ENCODE measurements at regions not wholly inside any gene's neighbourhood (a gene's known extent, or its start where the extent isn't known, plus 50 kb on each side); places are given as distances from the start of the nearest gene placed in this dataset.

DNA sequence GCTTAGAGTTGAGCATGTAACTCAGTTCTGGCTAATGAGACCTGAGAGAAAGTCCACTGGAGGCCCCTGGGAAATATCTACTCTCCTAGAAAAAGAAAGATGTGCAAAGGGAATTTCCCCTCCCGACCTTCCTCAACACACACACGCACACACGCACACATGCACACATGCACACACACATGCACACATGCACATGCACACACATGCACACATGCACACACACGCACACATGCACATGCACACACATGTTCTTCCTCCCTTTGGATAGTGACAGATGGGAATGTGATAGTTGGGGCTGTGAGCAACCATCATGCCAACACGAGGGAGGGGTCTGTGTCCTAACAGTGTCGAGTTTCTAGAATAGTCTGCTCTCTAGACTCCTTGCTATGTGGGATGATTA lies 148.2 kb upstream of the EGFLAM start:
- TF ChIP-seq, protein P1, sequence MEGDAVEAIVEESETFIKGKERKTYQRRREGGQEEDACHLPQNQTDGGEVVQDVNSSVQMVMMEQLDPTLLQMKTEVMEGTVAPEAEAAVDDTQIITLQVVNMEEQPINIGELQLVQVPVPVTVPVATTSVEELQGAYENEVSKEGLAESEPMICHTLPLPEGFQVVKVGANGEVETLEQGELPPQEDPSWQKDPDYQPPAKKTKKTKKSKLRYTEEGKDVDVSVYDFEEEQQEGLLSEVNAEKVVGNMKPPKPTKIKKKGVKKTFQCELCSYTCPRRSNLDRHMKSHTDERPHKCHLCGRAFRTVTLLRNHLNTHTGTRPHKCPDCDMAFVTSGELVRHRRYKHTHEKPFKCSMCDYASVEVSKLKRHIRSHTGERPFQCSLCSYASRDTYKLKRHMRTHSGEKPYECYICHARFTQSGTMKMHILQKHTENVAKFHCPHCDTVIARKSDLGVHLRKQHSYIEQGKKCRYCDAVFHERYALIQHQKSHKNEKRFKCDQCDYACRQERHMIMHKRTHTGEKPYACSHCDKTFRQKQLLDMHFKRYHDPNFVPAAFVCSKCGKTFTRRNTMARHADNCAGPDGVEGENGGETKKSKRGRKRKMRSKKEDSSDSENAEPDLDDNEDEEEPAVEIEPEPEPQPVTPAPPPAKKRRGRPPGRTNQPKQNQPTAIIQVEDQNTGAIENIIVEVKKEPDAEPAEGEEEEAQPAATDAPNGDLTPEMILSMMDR (IDR thresholded peaks at IDR 0.05; ENCODE audit: low read length) = no peak
- no peak for TF ChIP-seq EZH2 (IDR thresholded peaks at IDR 0.05; ENCODE audit: borderline replicate concordance, low read length)
